ENCODE measurements at regions not wholly inside any gene's neighbourhood (a gene's known extent, or its start where the extent isn't known, plus 50 kb on each side); places are given as distances from the start of the nearest gene placed in this dataset.

DNA sequence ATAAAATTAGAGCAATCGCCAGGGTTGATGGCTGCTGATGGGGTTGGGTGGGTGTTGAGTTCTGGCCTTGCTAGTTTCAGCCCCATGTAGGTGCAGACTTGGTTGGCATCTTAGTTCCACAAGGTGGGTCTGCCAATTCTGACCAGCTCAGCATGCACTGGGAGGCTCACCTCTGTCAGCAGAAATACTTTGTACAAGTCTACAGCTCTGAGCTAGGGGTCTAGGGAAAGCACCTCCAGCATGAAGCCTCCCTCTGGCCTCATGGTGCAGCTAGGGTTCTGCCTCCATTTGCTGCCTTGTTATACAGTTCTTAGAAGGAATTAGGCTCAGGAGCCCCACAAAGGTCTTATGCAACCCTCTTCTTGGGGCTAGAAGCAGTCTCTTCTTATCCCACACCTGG, 278.9 kb upstream of the HDAC4 start:
- TF ChIP-seq ESRRG (CRISPR knock-in tag; IDR thresholded peaks at IDR 0.05) (no peak), PPARA (CRISPR knock-in tag; IDR thresholded peaks at IDR 0.05; ENCODE audit: borderline replicate concordance) (no peak), ZFP30 (CRISPR knock-in tag; IDR thresholded peaks at IDR 0.05) (no peak), ZNF565 (CRISPR knock-in tag; conservative IDR thresholded peaks at IDR 0.05; ENCODE audit: low read depth) (no peak), SNAI2 (CRISPR knock-in tag; IDR thresholded peaks at IDR 0.05) (no peak), POU6F1 (CRISPR knock-in tag; IDR thresholded peaks at IDR 0.05; ENCODE audit: borderline replicate concordance, low read depth) (no peak), OSR1 (CRISPR knock-in tag; IDR thresholded peaks at IDR 0.05) (no peak), ZFP3 (CRISPR knock-in tag; IDR thresholded peaks at IDR 0.05) (no peak), ZNF70 (CRISPR knock-in tag; IDR thresholded peaks at IDR 0.05) (no peak)
- TF ChIP-seq, protein P1, sequence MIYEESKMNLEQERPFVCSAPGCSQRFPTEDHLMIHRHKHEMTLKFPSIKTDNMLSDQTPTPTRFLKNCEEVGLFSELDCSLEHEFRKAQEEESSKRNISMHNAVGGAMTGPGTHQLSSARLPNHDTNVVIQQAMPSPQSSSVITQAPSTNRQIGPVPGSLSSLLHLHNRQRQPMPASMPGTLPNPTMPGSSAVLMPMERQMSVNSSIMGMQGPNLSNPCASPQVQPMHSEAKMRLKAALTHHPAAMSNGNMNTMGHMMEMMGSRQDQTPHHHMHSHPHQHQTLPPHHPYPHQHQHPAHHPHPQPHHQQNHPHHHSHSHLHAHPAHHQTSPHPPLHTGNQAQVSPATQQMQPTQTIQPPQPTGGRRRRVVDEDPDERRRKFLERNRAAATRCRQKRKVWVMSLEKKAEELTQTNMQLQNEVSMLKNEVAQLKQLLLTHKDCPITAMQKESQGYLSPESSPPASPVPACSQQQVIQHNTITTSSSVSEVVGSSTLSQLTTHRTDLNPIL (CRISPR knock-in tag; IDR thresholded peaks at IDR 0.05; ENCODE audit: low read depth): no peak
- TF ChIP-seq, protein P2, sequence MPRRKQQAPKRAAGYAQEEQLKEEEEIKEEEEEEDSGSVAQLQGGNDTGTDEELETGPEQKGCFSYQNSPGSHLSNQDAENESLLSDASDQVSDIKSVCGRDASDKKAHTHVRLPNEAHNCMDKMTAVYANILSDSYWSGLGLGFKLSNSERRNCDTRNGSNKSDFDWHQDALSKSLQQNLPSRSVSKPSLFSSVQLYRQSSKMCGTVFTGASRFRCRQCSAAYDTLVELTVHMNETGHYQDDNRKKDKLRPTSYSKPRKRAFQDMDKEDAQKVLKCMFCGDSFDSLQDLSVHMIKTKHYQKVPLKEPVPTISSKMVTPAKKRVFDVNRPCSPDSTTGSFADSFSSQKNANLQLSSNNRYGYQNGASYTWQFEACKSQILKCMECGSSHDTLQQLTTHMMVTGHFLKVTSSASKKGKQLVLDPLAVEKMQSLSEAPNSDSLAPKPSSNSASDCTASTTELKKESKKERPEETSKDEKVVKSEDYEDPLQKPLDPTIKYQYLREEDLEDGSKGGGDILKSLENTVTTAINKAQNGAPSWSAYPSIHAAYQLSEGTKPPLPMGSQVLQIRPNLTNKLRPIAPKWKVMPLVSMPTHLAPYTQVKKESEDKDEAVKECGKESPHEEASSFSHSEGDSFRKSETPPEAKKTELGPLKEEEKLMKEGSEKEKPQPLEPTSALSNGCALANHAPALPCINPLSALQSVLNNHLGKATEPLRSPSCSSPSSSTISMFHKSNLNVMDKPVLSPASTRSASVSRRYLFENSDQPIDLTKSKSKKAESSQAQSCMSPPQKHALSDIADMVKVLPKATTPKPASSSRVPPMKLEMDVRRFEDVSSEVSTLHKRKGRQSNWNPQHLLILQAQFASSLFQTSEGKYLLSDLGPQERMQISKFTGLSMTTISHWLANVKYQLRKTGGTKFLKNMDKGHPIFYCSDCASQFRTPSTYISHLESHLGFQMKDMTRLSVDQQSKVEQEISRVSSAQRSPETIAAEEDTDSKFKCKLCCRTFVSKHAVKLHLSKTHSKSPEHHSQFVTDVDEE (CRISPR knock-in tag; IDR thresholded peaks at IDR 0.05): no peak
- no peak for ATAC-seq

- ATAC-seq: no peak
- no peak for TF ChIP-seq CSDC2 (CRISPR knock-in tag; IDR thresholded peaks at IDR 0.05)
- no peak for TF ChIP-seq GLIS3 (CRISPR knock-in tag; IDR thresholded peaks at IDR 0.05)
- no peak for TF ChIP-seq ARNTL (CRISPR knock-in tag; IDR thresholded peaks at IDR 0.05; ENCODE audit: borderline replicate concordance, low read depth)
- TF ChIP-seq ISL1 (CRISPR knock-in tag; IDR thresholded peaks at IDR 0.05): no peak
- TF ChIP-seq ZNF8 (CRISPR knock-in tag; IDR thresholded peaks at IDR 0.05): no peak
- no peak for TF ChIP-seq TCF4 (CRISPR knock-in tag; IDR thresholded peaks at IDR 0.05; ENCODE audit: borderline replicate concordance)
- TF ChIP-seq ESRRG (CRISPR knock-in tag; IDR thresholded peaks at IDR 0.05): no peak
- TF ChIP-seq ZC3H10 (CRISPR knock-in tag; IDR thresholded peaks at IDR 0.05): no peak
- TF ChIP-seq, protein P3, sequence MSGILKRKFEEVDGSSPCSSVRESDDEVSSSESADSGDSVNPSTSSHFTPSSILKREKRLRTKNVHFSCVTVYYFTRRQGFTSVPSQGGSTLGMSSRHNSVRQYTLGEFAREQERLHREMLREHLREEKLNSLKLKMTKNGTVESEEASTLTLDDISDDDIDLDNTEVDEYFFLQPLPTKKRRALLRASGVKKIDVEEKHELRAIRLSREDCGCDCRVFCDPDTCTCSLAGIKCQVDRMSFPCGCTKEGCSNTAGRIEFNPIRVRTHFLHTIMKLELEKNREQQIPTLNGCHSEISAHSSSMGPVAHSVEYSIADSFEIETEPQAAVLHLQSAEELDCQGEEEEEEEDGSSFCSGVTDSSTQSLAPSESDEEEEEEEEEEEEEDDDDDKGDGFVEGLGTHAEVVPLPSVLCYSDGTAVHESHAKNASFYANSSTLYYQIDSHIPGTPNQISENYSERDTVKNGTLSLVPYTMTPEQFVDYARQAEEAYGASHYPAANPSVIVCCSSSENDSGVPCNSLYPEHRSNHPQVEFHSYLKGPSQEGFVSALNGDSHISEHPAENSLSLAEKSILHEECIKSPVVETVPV (CRISPR knock-in tag; IDR thresholded peaks at IDR 0.05): no peak
- no peak for TF ChIP-seq PPARA (CRISPR knock-in tag; IDR thresholded peaks at IDR 0.05; ENCODE audit: borderline replicate concordance)
- no peak for TF ChIP-seq ZNF70 (CRISPR knock-in tag; IDR thresholded peaks at IDR 0.05)
- no peak for TF ChIP-seq ZNF565 (CRISPR knock-in tag; conservative IDR thresholded peaks at IDR 0.05; ENCODE audit: low read depth)
- TF ChIP-seq TOX (CRISPR knock-in tag; IDR thresholded peaks at IDR 0.05; ENCODE audit: borderline replicate concordance): no peak
- TF ChIP-seq, protein P2 (CRISPR knock-in tag; IDR thresholded peaks at IDR 0.05): no peak
- no peak for TF ChIP-seq RARB (CRISPR knock-in tag; IDR thresholded peaks at IDR 0.05)
- no peak for TF ChIP-seq BACH2 (CRISPR knock-in tag; IDR thresholded peaks at IDR 0.05; ENCODE audit: borderline replicate concordance)
- no peak for TF ChIP-seq OSR1 (CRISPR knock-in tag; IDR thresholded peaks at IDR 0.05)
- TF ChIP-seq ZFP30 (CRISPR knock-in tag; IDR thresholded peaks at IDR 0.05): no peak
- TF ChIP-seq, protein P1 (CRISPR knock-in tag; IDR thresholded peaks at IDR 0.05; ENCODE audit: low read depth): no peak
Measured at GRCh38 chr2:239678666-239679296, 278.0 kb upstream of the HDAC4 start.
